ENCODE measurements at regions not wholly inside any gene's neighbourhood (a gene's known extent, or its start where the extent isn't known, plus 50 kb on each side); places are given as distances from the start of the nearest gene placed in this dataset.
A peak's percentile ranks its signal among the peaks of the same experiment; 100 is the strongest.

DNA sequence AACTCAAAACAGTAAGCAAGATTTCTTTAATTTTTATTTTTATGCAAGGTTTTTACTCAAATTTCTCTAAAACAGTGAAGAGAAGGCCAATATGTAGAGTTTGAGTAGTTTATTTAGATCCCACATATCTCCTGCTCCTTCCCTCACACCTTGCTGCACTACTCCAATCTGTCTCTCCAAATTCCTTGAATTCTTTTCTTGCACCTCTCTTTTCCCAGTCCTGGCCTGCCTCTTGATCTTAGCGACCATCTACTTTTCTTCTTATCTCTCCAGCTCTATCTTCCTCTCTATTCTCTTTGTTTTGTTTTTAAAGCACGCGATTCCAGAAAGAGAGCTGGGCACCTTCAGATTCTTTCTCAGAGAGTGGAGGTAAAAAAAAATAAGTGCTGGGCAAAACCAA, 86.7 kb upstream of the KCNQ5 start:
- Mint-ChIP-seq H3K4me3 (ENCODE audit: unreplicated experiment) (no peak overlapping the region), H3K36me3 (ENCODE audit: insufficient read depth, unreplicated experiment) (no peaks in the 10 kb centered on the region), H3K9me3 (ENCODE audit: unreplicated experiment) (no peaks in the 10 kb centered on the region), H3K4me1 (ENCODE audit: insufficient read depth, unreplicated experiment) (no peaks in the 10 kb centered on the region), H3K27ac (ENCODE audit: low read depth, unreplicated experiment) (no peak overlapping the region), H3K27me3 (ENCODE audit: insufficient read depth, unreplicated experiment) (peaks cover 20% of the 10 kb centered on the region)
- BruUV-seq (replicated peaks) = no TSS peak
- ChIA-PET CTCF (interaction anchor here (1.0 to 1.9 kb wide), 2 partner anchors 21 to 123 kb away, joined by 6 read pairs; no protein-coding TSS in a partner anchor), POLR2A (no interaction called here)
- no peak for DNase-seq (ENCODE audit: unreplicated experiment)
- intact Hi-C loops (cut with micrococcal nuclease) = no loop called here
- TF ChIP-seq, protein P1, sequence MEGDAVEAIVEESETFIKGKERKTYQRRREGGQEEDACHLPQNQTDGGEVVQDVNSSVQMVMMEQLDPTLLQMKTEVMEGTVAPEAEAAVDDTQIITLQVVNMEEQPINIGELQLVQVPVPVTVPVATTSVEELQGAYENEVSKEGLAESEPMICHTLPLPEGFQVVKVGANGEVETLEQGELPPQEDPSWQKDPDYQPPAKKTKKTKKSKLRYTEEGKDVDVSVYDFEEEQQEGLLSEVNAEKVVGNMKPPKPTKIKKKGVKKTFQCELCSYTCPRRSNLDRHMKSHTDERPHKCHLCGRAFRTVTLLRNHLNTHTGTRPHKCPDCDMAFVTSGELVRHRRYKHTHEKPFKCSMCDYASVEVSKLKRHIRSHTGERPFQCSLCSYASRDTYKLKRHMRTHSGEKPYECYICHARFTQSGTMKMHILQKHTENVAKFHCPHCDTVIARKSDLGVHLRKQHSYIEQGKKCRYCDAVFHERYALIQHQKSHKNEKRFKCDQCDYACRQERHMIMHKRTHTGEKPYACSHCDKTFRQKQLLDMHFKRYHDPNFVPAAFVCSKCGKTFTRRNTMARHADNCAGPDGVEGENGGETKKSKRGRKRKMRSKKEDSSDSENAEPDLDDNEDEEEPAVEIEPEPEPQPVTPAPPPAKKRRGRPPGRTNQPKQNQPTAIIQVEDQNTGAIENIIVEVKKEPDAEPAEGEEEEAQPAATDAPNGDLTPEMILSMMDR (IDR thresholded peaks at IDR 0.05; ENCODE audit: unreplicated experiment) = no peak

DNA sequence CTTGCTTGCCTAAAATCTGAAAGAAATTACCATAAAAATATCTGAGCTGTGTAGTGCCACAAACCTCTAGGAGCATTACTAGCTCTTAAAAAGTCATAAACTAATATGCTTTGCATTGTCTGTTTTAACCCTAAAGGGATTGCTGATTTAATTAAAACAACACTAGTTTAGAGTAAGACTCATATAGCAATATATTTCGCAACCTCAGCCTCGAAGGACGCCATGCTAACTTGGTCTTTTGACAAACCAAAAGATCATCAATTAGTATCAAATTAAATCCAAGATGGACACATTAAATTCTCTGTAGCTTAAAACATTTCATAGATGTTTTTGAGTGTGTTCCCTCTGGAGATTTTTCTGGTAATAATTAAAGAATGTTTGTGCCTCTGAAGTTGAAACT, 74.8 kb upstream of the KCNQ5 start:
- no peaks in the 10 kb centered on the region for H3K4me1 Mint-ChIP-seq (ENCODE audit: insufficient read depth, unreplicated experiment)
- H3K4me3 Mint-ChIP-seq (ENCODE audit: unreplicated experiment) = no peak overlapping the region
- CTCF ChIA-PET = interaction anchor here (1.7 kb wide), 1 partner anchor 135 kb away, joined by 6 read pairs; no protein-coding TSS in a partner anchor
- intact Hi-C loops (cut with micrococcal nuclease) = no loop called here
- no peaks in the 10 kb centered on the region for H3K9me3 Mint-ChIP-seq (ENCODE audit: unreplicated experiment)
- POLR2A ChIA-PET = no interaction called here
- no peak overlapping the region for H3K27ac Mint-ChIP-seq (ENCODE audit: low read depth, unreplicated experiment)
- no TSS peak for BruUV-seq (replicated peaks)
- TF ChIP-seq, protein P1 (IDR thresholded peaks at IDR 0.05; ENCODE audit: unreplicated experiment) = no peak
- H3K36me3 Mint-ChIP-seq (ENCODE audit: insufficient read depth, unreplicated experiment) = no peaks in the 10 kb centered on the region
- no peaks in the 10 kb centered on the region for H3K27me3 Mint-ChIP-seq (ENCODE audit: insufficient read depth, unreplicated experiment)
- no peak for DNase-seq (ENCODE audit: unreplicated experiment)

DNA sequence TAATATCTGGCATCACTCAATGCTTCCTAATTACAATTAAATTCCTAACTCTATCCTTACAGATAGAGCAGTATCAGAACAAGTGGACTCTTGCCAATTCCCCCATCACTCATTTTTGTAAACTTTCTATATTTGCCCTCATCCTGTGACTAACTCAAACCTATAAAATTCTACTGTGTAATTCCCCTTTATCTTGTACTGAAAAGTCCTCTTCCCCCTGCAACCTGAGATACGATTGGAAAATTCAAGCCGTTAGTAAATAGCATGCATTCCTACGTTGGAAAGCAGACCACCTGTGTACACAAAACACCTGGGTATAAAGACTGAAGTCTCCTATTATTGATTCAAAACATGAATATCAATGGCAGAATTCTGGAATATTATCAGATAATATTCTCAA, 70.4 kb upstream of the KCNQ5 start:
- no peaks in the 10 kb centered on the region for H3K36me3 Mint-ChIP-seq (ENCODE audit: insufficient read depth, unreplicated experiment)
- intact Hi-C loops (cut with micrococcal nuclease) = no loop called here

DNA sequence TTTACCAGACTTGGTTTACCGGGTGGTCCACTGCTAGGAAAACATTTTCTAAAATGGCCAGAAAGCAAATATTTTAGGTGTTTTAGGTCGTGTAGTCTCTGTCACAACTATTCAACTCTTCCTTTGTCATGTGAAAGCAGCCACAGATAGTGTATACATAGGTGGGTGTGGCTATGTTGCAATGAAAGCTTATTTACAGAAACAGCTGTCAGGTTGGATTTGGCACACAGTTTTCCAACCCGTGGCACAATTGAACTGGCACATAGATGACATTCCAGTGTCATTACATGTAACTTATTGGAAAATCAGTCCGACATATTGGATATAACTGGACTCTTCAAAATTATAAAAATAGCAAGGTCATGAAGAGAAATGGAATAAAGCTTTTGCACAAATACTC, 68.9 kb upstream of the KCNQ5 start:
- Mint-ChIP-seq H3K36me3 (ENCODE audit: insufficient read depth, unreplicated experiment) (no peaks in the 10 kb centered on the region), H3K4me3 (ENCODE audit: unreplicated experiment) (peak overlapping the region; percentile 7), H3K27ac (ENCODE audit: low read depth, unreplicated experiment) (peak overlapping the region; percentile 37), H3K9me3 (ENCODE audit: unreplicated experiment) (no peaks in the 10 kb centered on the region), H3K4me1 (ENCODE audit: insufficient read depth, unreplicated experiment) (peaks cover 16% of the 10 kb centered on the region), H3K27me3 (ENCODE audit: insufficient read depth, unreplicated experiment) (no peaks in the 10 kb centered on the region)
- DNase-seq (ENCODE audit: unreplicated experiment) = peak; percentile 62
- intact Hi-C loops (cut with micrococcal nuclease) = no loop called here
- ChIA-PET POLR2A (interaction anchor here (1.2 kb wide), 1 partner anchor 10 kb away, joined by 3 read pairs; no protein-coding TSS in a partner anchor), CTCF (interaction anchor here (0.7 kb wide), 2 partner anchors 27 to 160 kb away, joined by 3 to 4 read pairs; no protein-coding TSS in a partner anchor)
- BruUV-seq (replicated peaks) = no TSS peak
- TF ChIP-seq, protein P1 (IDR thresholded peaks at IDR 0.05; ENCODE audit: unreplicated experiment) = no peak

More for the DNA sequence above, 70.4 kb upstream of the KCNQ5 start:
- H3K9me3 Mint-ChIP-seq (ENCODE audit: unreplicated experiment) = no peaks in the 10 kb centered on the region
- TF ChIP-seq, protein P1 (IDR thresholded peaks at IDR 0.05; ENCODE audit: unreplicated experiment) = no peak
- CTCF ChIA-PET = no interaction called here
- H3K4me3 Mint-ChIP-seq (ENCODE audit: unreplicated experiment) = no peak overlapping the region
- no TSS peak for BruUV-seq (replicated peaks)
- POLR2A ChIA-PET = no interaction called here
- no peak overlapping the region for H3K27ac Mint-ChIP-seq (ENCODE audit: low read depth, unreplicated experiment)
- H3K27me3 Mint-ChIP-seq (ENCODE audit: insufficient read depth, unreplicated experiment) = no peaks in the 10 kb centered on the region
- no peak for DNase-seq (ENCODE audit: unreplicated experiment)
- peaks cover 16% of the 10 kb centered on the region for H3K4me1 Mint-ChIP-seq (ENCODE audit: insufficient read depth, unreplicated experiment)
